ENCODE measurements at regions not wholly inside any gene's neighbourhood (a gene's known extent, or its start where the extent isn't known, plus 50 kb on each side); places are given as distances from the start of the nearest gene placed in this dataset.
"Not testable (repeated sequence)": the region's sequence is repeated elsewhere in the genome, so short reads cannot be mapped to it uniquely, and the experiment has no call there.

DNA sequence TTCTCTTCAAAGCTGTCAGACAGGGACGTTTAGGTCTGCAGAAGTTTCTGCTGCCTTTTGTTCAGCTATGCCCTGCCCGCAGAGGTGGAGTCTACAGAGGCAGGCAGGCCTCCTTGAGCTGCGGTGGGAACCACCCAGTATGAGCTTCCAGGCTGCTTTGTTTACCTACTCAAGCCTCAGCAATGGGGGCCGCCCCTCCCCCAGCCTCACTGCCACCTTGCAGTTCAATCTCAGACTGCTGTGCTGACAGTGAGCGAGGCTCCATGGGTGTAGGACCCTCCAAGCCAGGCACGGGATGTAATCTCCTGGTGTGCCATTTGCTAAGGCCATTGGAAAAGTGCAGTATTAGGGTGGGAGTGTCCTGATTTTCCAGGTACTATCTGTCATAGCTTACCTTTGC is 153.5 kb upstream of the GMNC start:
- TF ChIP-seq, protein P1, sequence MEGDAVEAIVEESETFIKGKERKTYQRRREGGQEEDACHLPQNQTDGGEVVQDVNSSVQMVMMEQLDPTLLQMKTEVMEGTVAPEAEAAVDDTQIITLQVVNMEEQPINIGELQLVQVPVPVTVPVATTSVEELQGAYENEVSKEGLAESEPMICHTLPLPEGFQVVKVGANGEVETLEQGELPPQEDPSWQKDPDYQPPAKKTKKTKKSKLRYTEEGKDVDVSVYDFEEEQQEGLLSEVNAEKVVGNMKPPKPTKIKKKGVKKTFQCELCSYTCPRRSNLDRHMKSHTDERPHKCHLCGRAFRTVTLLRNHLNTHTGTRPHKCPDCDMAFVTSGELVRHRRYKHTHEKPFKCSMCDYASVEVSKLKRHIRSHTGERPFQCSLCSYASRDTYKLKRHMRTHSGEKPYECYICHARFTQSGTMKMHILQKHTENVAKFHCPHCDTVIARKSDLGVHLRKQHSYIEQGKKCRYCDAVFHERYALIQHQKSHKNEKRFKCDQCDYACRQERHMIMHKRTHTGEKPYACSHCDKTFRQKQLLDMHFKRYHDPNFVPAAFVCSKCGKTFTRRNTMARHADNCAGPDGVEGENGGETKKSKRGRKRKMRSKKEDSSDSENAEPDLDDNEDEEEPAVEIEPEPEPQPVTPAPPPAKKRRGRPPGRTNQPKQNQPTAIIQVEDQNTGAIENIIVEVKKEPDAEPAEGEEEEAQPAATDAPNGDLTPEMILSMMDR (IDR thresholded peaks at IDR 0.05), result not testable (repeated sequence)
- TF ChIP-seq POLR2A (IDR thresholded peaks at IDR 0.05), result not testable (repeated sequence)
